ENCODE measurements at regions not wholly inside any gene's neighbourhood (a gene's known extent, or its start where the extent isn't known, plus 50 kb on each side); places are given as distances from the start of the nearest gene placed in this dataset.
A peak's percentile ranks its signal among the peaks of the same experiment; 100 is the strongest.

DNA sequence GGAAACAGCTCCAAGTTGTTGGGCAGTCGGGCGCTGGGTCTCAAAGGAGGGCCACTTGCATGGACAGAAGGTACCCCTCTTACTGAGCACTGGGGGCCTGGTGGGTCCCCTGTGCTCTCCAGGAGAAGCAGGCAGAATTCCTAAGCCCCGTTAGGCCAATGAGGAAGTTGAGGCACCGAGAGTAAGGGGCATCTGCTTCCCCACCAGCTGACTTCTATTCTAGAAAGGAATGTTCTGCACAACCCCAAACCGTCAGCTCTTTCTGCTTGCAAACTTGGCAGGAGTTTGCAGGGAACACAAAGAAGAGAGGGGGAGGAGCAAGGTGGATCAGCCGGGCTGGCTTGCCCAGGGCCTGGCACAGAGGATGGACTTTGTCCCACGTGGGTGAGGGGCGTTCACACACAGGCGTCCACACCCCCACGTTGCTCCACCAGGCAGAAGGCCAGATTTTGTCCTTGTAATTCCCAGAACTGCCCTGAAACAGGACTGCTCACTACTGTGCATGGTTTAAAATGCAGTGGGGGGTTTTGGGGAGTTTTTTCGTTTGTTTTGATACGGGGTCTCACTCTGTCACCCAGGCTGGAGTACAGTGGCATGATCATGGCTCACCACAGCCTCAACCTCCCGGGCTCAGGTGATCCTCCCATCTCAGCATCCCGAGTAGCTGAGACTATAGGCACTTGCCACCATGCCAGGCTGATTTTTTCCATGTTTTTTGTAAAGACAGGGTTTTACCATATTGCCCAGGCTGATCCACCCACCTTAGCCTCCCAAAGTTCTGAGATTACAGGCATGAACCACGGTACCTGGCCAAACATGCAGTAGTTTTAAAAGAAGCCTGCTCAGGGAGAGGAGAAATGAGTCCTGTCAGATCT, 93.3 kb downstream of the SNX5 start:
- TF ChIP-seq ZNF70 (CRISPR knock-in tag; IDR thresholded peaks at IDR 0.05) (no peak), SNAI2 (CRISPR knock-in tag; IDR thresholded peaks at IDR 0.05) (no peak), OSR1 (CRISPR knock-in tag; IDR thresholded peaks at IDR 0.05) (no peak), GLIS3 (CRISPR knock-in tag; IDR thresholded peaks at IDR 0.05) (no peak), ZFP30 (CRISPR knock-in tag; IDR thresholded peaks at IDR 0.05) (no peak), ZC3H10 (CRISPR knock-in tag; IDR thresholded peaks at IDR 0.05) (no peak), ISL1 (CRISPR knock-in tag; IDR thresholded peaks at IDR 0.05) (no peak)
- TF ChIP-seq, protein P1, sequence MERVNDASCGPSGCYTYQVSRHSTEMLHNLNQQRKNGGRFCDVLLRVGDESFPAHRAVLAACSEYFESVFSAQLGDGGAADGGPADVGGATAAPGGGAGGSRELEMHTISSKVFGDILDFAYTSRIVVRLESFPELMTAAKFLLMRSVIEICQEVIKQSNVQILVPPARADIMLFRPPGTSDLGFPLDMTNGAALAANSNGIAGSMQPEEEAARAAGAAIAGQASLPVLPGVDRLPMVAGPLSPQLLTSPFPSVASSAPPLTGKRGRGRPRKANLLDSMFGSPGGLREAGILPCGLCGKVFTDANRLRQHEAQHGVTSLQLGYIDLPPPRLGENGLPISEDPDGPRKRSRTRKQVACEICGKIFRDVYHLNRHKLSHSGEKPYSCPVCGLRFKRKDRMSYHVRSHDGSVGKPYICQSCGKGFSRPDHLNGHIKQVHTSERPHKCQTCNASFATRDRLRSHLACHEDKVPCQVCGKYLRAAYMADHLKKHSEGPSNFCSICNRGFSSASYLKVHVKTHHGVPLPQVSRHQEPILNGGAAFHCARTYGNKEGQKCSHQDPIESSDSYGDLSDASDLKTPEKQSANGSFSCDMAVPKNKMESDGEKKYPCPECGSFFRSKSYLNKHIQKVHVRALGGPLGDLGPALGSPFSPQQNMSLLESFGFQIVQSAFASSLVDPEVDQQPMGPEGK (CRISPR knock-in tag; IDR thresholded peaks at IDR 0.05; ENCODE audit: borderline replicate concordance) = no peak
- TF ChIP-seq, protein P2, sequence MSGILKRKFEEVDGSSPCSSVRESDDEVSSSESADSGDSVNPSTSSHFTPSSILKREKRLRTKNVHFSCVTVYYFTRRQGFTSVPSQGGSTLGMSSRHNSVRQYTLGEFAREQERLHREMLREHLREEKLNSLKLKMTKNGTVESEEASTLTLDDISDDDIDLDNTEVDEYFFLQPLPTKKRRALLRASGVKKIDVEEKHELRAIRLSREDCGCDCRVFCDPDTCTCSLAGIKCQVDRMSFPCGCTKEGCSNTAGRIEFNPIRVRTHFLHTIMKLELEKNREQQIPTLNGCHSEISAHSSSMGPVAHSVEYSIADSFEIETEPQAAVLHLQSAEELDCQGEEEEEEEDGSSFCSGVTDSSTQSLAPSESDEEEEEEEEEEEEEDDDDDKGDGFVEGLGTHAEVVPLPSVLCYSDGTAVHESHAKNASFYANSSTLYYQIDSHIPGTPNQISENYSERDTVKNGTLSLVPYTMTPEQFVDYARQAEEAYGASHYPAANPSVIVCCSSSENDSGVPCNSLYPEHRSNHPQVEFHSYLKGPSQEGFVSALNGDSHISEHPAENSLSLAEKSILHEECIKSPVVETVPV (CRISPR knock-in tag; IDR thresholded peaks at IDR 0.05) = no peak
- peak; percentile 68 for ATAC-seq

DNA sequence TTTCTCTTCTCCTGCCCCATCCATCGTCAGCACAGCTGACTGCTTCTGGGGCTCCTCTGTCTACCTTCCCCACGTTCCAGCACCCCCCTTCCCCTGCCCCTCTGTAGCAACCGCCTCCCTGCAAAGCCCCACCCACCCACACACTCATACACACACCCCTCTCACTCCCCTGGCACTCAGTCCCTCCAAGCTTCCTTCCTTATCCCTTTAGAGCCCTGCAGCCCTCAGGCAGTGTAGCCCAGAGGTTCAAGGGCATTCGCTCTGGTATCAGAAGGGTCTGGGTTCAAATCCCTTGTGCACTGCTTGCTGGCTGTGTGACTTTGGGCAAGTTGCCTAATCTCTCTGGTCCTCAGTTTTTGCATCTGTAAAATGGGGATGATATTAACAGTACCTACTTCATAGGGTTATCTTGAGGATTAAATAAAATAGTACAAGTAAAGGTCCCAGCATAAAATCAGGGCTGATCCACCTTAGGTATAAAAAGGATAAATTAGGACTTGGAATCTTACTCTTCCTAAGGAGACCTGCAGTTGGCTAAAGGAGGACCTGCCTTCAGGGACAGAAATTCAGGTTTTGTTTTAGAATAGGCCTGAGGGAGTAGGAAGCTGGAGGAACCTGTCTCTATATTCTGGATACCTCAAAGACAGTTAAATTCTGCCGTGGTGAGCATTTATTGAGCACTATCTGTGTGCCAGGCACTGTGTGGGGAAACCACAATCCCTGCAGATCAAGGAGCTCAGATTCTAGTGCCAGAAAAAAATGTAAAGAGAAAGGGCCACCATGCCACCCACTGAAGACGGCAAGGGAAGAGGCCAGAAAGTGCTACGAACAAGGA, 94.1 kb downstream of the SNX5 start:
- TF ChIP-seq, protein P3, sequence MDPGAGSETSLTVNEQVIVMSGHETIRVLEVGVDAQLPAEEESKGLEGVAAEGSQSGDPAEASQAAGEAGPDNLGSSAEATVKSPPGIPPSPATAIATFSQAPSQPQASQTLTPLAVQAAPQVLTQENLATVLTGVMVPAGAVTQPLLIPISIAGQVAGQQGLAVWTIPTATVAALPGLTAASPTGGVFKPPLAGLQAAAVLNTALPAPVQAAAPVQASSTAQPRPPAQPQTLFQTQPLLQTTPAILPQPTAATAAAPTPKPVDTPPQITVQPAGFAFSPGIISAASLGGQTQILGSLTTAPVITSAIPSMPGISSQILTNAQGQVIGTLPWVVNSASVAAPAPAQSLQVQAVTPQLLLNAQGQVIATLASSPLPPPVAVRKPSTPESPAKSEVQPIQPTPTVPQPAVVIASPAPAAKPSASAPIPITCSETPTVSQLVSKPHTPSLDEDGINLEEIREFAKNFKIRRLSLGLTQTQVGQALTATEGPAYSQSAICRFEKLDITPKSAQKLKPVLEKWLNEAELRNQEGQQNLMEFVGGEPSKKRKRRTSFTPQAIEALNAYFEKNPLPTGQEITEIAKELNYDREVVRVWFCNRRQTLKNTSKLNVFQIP (CRISPR knock-in tag; IDR thresholded peaks at IDR 0.05; ENCODE audit: borderline replicate concordance, low read depth) = no peak
- no peak for TF ChIP-seq BACH2 (CRISPR knock-in tag; IDR thresholded peaks at IDR 0.05; ENCODE audit: borderline replicate concordance)
- TF ChIP-seq RARB (CRISPR knock-in tag; IDR thresholded peaks at IDR 0.05) = no peak
- TF ChIP-seq, protein P2 (CRISPR knock-in tag; IDR thresholded peaks at IDR 0.05) = no peak
- no peak for TF ChIP-seq ZFP3 (CRISPR knock-in tag; IDR thresholded peaks at IDR 0.05)
- TF ChIP-seq PPARA (CRISPR knock-in tag; IDR thresholded peaks at IDR 0.05; ENCODE audit: borderline replicate concordance) = no peak
- no peak for TF ChIP-seq ZNF8 (CRISPR knock-in tag; IDR thresholded peaks at IDR 0.05)
- TF ChIP-seq, protein P4, sequence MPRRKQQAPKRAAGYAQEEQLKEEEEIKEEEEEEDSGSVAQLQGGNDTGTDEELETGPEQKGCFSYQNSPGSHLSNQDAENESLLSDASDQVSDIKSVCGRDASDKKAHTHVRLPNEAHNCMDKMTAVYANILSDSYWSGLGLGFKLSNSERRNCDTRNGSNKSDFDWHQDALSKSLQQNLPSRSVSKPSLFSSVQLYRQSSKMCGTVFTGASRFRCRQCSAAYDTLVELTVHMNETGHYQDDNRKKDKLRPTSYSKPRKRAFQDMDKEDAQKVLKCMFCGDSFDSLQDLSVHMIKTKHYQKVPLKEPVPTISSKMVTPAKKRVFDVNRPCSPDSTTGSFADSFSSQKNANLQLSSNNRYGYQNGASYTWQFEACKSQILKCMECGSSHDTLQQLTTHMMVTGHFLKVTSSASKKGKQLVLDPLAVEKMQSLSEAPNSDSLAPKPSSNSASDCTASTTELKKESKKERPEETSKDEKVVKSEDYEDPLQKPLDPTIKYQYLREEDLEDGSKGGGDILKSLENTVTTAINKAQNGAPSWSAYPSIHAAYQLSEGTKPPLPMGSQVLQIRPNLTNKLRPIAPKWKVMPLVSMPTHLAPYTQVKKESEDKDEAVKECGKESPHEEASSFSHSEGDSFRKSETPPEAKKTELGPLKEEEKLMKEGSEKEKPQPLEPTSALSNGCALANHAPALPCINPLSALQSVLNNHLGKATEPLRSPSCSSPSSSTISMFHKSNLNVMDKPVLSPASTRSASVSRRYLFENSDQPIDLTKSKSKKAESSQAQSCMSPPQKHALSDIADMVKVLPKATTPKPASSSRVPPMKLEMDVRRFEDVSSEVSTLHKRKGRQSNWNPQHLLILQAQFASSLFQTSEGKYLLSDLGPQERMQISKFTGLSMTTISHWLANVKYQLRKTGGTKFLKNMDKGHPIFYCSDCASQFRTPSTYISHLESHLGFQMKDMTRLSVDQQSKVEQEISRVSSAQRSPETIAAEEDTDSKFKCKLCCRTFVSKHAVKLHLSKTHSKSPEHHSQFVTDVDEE (CRISPR knock-in tag; IDR thresholded peaks at IDR 0.05) = no peak
- TF ChIP-seq, protein P1 (CRISPR knock-in tag; IDR thresholded peaks at IDR 0.05; ENCODE audit: borderline replicate concordance) = no peak
- TF ChIP-seq ZC3H10 (CRISPR knock-in tag; IDR thresholded peaks at IDR 0.05) = no peak
- TF ChIP-seq, protein P5, sequence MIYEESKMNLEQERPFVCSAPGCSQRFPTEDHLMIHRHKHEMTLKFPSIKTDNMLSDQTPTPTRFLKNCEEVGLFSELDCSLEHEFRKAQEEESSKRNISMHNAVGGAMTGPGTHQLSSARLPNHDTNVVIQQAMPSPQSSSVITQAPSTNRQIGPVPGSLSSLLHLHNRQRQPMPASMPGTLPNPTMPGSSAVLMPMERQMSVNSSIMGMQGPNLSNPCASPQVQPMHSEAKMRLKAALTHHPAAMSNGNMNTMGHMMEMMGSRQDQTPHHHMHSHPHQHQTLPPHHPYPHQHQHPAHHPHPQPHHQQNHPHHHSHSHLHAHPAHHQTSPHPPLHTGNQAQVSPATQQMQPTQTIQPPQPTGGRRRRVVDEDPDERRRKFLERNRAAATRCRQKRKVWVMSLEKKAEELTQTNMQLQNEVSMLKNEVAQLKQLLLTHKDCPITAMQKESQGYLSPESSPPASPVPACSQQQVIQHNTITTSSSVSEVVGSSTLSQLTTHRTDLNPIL (CRISPR knock-in tag; IDR thresholded peaks at IDR 0.05; ENCODE audit: low read depth) = no peak
- no peak for TF ChIP-seq GLIS3 (CRISPR knock-in tag; IDR thresholded peaks at IDR 0.05)
- no peak for TF ChIP-seq ESRRG (CRISPR knock-in tag; IDR thresholded peaks at IDR 0.05)
- TF ChIP-seq ARNTL (CRISPR knock-in tag; IDR thresholded peaks at IDR 0.05; ENCODE audit: borderline replicate concordance, low read depth) = no peak
- no peak for TF ChIP-seq TOX (CRISPR knock-in tag; IDR thresholded peaks at IDR 0.05; ENCODE audit: borderline replicate concordance)
- no peak for TF ChIP-seq ISL1 (CRISPR knock-in tag; IDR thresholded peaks at IDR 0.05)
- TF ChIP-seq TCF4 (CRISPR knock-in tag; IDR thresholded peaks at IDR 0.05; ENCODE audit: borderline replicate concordance) = no peak
- no peak for TF ChIP-seq CSDC2 (CRISPR knock-in tag; IDR thresholded peaks at IDR 0.05)
- no peak for TF ChIP-seq OSR1 (CRISPR knock-in tag; IDR thresholded peaks at IDR 0.05)
- TF ChIP-seq ZFP30 (CRISPR knock-in tag; IDR thresholded peaks at IDR 0.05) = no peak
- ATAC-seq = peak; percentile 70

Data from SK-N-SH treated with all-trans-retinoic acid at 6 μM for 48 hours (cell line).